HCT116 (cell line): ENCODE measurements at regions not wholly inside any gene's neighbourhood (a gene's known extent, or its start where the extent isn't known, plus 50 kb on each side); places are given as distances from the start of the nearest gene placed in this dataset.

ENCODE experiments used
- CEBPB ChIP-seq: IDR thresholded peaks from 2 replicates; pipeline ENCODE4 v1.6.1; 2012; ENCODE audit warnings: low read depth
- RAD21 ChIP-seq: IDR thresholded peaks from 2 replicates; pipeline ENCODE4 v1.6.1; 2012; ENCODE audit warnings: low read depth, mild to moderate bottlenecking

GRCh38 chr10:49243610-49244283 is 55.2 kb upstream of the C10orf71 start:
- TF ChIP-seq CEBPB (no peak), RAD21 (no peak)
